AG08396 (cell line): ENCODE measurements at regions not wholly inside any gene's neighbourhood (a gene's known extent, or its start where the extent isn't known, plus 50 kb on each side); places are given as distances from the start of the nearest gene placed in this dataset.
A peak's percentile ranks its signal among the peaks of the same experiment; 100 is the strongest.

Experiments
- DNase-seq: peaks from one replicate; pipeline ENCODE4 v3.0.0; 2012; ENCODE audit warnings: low spot score, mixed read lengths

DNA sequence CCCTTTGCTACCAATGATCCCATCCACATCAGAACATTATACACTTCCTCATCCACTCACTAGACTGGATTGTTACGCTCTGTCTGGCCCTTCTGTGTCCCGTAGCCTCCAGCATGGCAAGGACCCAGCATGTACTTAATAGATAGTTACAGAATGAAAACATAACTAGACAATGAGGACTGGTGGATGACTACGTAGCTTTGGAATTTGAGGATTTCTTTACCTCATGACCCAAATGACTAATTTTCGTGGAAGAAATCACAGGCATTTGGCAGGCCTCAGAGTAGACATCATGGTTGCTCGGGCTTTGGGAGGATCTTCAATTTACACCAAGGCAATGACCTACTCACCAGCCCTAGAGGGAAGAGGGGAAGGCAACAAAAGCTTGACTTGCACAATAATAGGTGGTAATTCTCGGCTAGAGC is 299.8 kb downstream of the TLE1 start:
- DNase-seq, result peak; percentile 77

DNA sequence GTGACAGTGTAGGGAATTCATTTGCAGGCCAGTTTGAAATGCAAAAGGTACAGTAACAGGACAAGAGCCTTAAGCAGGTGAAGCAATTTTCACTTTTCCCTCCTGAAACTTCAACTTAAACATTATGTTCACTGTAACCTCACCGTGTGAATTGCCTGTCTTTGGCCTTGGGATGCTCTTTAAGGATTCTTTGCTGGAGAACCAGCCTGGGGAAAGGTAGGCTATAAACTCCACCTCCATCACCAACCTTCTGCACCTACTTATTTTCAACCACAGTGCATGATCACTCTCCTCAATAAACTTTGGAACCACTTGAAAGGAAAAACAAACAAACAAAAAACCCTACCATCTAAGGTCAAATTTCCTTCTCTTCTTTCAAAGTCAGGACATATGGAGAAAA is 300.5 kb downstream of the TLE1 start:
- DNase-seq, result no peak

DNA sequence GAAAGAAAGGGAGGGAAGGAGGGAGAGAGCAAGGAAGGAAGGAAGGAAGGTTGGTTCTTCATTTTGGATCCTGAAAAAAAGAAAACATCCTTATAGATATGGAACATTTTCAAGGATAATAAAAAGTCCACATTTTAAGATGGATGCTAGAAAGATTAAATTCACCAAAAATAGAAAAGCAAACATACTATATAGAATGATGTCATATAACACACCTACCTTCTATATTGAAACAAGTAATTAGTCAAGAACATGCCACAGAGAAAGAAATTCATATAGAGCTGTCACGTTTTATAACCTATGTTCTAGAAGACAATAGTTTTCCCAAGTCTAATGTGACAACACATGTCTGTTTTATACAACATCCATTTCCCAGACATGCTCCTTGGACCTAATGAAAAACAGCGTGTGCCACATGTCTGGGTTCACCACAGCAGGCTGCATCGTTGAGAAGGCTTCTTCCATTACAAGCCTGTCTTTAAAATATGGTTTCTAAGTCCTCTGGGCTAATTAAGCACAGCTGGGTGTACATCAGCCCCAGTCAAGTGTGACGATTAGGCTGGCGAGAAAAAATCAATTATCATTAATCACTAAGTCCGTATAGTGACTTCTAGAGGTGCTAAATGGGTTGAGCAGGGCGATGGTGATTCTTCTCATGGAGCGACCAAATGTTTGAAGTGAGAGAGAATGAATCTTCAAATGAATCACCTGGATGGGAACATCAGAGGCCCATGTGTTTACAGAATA is 301.8 kb downstream of the TLE1 start:
- no peak for DNase-seq

DNA sequence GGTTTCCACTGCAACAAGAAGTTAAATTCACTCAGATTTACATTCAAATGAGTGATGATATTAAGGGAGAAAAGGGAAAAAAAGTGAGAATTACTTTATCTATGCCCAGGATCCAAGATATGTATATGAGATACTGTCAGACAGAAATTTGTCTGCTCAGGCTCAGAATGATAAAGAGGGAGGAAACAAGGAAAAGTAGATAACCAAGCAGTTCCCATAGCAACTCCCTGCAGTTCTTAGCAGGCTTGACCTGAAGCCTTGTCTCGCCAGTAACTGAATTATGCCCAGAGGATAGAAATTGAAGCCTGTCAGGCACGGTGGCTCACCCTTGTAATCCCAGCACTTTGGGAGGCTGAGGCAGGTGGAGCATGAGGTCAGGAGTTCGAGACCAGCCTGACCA is 304.4 kb downstream of the TLE1 start:
- no peak for DNase-seq

DNA sequence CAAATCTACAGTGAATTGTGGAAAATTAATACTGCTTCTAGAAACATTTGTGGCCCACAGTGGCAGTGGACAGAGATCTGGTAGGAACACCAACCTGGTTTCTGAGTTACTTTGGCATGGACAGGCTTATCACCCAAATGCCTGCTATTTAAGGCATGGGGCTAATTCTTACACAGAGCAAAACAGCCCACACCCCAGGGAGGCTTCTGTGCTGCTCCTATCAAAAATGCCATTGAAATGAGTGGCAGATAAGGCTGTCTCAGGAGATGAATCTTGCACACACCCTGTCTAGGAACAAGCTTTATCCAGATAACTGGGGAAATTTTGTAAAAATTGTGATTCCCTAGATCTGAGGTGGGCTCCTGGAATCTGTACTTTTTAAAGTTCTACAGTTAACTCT is 307.1 kb downstream of the TLE1 start:
- DNase-seq, result no peak

DNA sequence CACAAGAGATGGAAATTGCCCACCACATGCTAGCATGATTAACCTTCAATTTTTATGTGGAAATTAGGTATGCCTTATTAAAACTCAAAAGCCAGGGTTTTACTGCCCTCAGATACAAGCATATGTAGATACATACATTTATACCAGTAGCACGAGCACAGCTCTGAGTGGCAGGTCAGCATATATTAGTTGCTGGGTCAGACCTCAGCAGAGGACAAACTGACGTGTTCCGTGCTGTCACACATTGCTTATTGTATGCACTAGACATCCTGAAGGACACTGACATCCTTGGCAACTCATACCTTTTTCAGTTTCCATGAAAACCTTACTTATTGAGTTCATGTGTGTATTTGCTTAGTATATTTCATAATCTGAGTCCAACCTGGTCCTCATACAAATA is 307.7 kb downstream of the TLE1 start:
- no peak for DNase-seq

DNA sequence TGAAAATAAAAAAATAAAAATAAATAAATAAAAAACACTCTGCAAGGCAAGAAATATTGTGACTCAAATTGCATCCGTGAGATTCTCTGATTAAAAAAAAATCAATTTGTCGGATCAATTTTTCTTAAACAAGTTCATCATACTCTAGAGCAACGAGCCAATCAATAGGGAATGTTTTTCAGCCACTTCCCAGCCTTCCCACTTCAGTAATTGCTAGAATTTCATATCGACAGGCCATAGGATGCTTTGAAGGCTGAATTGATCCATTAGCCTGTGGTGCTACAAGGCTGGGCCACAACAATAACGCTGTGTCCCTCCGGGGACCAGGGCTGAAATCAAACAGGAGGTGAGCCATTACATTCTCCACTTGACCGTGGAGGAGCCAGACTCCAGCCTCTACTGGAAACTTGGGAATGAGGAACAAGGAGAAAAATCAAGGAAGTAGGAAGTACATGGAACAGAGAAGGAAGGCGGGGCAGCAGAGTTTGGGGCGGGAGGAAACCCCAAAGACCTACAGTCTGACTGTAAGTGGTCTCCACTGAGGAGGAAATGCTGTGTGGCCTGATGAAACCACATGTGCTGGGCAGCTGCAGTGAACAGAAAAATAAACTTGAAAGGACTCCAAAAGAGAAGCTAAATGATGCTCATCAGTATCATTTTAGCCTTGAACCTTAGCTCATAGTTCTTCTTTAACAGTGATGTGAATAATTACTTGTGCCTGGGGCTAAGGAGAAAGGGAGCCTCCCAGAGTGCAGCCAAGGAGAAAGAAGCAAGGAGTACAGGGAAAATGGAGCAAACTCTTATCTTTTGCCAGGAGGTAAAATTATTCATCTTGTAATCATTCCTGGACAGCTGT is 308.6 kb downstream of the TLE1 start:
- no peak for DNase-seq

DNA sequence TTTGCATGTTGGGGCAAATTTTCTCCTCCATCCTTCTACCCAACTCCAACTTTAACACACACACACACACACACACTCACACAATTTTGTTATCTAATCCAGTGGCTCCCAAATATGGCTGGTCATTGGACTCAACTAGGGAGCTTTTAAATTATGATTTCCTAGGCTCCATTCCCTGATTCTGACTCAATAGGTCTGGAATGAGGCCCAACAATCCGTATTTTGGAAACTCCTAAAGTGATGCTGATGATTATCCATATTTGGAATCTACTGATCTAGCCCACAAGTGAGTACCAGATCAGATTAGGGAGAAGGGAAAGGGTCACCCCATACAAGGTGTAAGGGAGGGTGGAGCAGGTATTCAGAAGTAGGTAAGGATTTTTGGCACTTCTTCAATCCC is 309.7 kb downstream of the TLE1 start:
- no peak for DNase-seq

DNA sequence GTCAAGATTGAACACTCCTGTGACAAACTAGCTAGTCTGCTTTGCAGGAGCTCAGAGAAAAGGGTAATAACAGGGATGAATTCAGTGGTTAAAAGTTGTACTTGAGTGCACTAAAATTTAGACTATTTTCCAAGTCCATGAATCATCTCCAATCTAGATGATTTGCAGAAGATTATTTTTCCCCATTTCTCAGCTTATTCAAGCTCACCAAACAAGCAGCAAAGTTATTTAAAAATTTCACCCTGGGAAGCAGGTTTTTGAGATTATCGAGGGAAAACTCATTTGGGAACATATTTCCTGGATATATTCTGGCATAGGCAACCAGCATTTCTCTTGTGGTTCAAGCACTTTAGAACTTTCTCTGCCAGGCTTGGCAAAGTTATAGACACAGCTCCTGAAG is 311.4 kb downstream of the TLE1 start:
- no peak for DNase-seq

DNA sequence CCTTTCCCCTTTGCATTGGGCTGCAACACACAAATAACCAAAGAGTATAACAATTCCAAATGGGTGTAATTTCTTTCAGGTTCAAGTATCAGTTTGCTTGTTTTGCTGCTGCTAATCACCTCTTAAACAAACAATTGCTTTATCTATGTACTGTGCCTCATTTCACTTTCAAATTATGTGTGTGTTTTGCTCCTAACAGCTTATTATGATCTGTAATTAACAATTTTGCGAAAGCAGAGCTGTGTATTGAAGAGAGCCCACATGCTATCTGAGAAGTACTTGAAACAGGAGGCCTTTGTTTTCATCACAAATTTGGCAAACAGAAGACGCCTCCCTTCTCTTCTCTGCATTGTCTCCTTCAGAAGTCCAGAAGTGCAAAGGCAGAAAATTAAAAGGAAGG is 312.0 kb downstream of the TLE1 start:
- DNase-seq, result no peak

DNA sequence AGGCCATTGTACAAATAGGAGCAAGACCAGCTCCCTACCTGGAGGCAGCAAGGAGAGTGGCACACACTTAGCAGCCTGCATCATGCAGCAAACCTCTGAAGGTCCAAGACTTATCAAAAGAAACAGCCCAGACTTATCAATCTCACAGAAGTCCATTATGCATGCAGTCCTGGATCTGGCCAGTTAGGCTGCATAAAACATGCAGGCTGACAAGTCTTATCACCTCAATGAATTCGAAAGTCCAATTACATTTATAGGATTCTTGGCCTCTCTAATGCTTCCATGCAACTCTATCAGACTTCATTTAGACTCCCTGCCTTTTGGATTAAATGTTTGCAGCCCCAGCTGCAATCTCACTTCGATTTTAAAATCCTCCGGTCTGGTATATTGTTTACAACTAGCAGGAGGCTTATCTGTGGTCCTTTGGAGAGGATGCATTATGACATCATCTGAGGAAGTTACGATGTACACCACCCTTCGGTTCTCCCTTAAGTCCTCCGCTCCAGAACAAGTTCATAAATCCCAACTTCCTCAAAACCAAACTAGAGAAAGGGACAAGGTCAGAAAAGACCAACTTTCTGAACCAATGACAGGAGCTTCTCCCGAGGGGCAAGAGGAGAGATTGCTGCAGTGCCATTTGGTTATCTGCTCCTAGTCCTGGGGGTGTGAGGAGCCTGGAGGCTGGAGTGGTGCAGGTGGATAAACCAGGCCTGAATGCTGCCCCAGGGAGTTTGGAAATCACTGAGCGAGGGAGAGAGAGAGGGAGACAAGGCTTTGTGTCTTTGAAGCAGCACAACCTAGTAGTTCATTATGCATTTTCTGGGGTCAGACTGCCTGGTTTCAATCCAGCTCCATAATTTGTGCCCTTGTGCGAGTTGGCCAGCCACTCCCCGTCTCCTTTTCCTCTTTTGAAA is 313.9 kb downstream of the TLE1 start:
- no peak for DNase-seq

DNA sequence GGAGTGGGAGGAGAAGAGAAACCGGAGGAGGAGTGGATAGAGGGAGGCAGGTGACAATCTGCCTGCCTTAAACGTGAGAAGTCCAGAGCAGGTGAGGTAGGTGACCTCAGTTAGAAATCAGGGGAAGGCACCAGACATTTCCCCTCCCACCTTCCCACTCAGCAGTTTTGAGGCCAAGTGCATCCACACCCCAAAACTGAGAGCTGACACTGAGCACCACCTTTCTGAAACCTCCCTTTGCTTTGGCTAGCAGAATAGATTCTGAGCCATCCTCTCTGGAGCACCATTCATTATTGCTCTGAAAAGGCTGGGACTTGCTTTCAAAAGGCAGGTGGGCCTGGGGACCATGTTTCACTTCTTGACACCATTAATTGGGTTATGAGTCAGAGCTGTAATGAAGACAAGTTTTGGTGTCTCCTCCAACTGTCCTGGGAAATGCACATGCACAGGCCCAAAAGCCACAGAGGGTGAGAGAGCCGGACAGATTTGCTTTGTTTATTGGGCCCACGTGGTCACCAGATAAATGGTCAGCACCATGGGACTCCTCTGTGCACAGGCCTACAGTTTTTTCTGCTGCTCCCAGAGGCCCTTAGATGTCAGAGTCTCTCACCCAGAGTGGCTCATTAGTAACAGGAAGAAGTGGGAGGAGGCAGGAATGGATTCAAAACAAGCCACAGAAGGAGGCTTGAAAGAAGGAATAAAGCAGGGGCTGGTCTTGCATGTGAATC is 314.7 kb downstream of the TLE1 start:
- no peak for DNase-seq

DNA sequence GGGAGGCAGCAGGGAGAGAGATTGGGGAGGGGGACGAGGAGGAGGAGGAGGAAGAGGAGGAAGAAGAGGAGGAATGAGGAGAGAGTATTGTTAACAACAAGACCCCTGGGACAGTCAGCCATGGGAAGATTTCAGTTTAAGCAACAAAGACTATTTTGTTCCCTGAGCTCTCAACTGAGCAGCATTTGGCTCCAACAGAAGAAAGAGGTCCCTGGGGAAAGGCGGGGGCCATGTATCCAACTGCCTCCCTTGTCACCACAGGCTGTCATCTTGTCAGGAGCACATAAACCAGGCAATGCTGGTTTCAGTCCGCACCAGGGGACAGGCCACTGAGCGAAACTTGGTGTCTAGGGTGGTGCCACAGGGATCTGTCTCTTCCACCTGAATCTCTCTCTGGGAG is 316.1 kb downstream of the TLE1 start:
- DNase-seq, result no peak

DNA sequence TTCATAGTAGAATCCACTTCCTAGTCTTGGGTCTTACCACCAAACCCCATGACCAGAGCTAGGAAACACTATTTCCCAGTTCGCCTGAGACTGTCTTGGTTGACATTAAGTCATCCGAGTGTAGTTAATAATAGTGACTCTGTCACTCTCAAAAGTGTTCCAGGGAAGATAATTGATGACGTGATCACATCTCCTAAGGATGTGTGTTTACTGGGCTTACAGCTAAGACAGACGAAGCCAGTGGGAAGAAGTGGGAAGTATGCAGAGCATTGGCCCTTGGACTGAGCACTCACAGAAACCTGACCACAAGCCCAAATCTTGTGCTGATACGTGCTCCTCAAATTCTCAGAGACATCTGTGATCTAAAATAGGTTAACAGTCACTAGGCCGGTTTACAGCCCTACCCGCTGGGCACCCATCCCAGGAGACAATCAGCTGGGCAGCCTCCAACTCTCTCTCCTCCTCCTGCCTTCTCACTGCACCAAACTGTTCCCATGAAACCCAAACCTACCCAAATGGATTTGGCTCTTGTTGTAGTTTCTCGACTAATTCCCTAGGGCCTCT is 316.6 kb downstream of the TLE1 start:
- no peak for DNase-seq

DNA sequence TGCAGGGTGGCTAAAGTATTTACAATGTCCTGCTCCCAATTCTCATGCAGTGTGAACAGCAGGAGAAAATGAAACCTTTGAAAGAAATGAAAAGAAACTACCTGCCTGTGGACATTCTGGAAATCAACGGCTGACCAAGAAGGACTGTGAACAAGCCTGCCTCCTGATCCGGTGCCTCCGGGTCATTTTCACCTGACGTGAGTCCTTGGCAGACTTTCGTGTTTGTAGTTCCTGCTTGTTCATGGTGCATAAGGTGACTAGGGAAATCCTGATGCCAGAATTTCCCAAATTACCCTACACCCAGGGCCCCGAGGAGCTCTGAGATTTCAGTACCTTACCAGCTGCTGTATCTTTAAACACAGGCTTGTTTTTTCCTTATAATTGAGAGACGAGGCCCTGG is 317.5 kb downstream of the TLE1 start:
- no peak for DNase-seq

DNA sequence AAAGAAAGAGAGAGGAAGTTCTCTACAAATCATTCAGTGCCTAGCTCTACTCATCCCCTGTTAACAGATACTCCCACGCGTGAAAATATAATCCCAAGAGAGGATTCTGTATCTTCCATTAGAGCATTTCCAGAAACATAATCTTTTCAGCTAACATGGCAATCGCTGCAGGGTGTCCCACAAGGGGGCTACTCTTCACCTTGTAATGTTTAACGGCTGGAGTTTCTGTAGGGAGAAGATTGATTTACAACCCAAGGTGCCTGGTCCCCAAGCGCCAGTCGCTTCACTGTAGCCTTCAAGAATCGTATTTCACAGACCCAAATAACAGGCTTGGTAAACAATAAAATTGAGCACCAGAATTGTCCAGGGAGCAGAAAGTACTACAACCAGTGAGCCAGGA is 318.7 kb downstream of the TLE1 start:
- DNase-seq, result no peak

DNA sequence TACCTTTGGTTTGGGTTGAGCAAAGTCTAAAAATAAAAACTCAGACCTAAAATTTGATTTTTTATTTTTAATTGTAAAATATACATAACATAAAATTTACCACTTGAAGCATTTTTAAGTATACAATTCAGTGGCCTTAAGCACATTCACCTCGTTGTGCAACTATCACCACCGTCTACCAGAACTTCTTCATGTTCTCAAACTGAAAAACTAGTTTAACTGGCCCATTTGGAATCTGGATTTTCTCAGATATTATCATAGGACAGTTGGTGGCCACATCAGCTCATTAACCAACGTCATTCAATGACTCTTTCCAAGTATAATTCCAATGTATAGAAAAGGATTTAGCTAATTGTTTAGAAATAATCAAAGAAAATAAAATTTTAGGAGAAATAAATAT is 319.3 kb downstream of the TLE1 start:
- DNase-seq, result no peak

DNA sequence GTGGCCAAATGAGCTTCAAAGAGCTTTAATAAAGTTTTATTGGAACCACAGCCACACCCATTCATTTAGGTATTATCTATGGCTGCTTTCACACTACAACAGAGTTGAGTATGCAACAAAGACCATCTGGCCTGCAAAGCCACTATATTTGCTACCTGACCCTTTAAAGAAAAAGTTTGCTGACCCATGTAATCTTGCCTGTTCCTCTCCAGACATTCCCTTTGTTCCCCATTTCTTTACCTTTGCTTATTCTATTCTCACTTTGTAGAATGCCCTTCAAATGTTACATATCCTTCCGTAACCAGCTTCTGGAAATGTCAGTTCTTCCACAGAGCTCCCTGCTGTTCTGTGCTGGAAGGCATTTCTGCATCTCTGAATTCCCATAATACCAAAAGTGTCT is 320.2 kb downstream of the TLE1 start:
- DNase-seq, result no peak

DNA sequence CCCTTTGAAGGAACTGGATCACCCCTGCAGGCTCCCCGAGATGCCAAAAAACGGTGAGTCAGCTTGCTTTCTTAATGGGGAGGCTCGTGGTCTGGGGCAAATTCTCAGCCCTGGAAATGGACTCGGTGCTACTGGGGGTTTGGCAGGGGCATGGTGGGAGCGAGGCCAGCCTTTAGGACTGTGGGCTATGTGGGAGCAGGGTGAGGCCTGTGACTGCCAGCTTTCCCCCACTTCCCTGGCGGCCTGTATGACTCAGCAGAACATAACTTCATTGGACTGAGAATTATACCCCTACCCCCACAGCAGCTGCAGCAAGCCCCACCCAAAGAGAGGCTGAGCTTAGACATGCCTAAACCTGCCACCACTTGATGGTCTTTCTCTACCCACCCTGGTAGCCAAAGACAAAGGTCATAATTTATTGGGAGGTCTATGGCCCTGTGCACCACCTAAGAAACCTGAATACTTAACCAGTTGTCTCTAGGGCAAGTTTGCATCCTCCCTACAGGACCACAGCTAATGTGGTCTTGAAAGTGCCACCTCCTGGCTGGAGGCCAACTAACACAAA is 325.3 kb downstream of the TLE1 start:
- DNase-seq, result no peak

DNA sequence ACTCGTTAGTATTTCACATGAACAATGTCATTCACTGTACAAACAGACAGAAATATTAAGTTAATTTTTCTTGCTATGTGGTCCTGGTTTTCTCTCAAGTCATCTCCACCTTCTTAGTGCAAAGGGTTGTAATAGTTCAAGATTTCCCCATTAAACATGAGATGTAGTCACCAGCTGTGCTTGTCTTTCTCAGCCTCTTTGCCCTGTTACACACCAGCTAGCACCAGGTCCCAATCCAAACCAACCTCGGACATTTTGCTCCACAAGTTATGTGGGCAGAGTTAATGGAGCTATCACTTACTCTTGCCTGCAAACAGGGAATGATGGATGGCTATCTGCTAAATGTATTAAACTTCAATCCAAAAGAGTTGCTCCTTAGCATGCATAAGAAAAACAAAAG is 328.1 kb downstream of the TLE1 start:
- DNase-seq, result no peak

DNA sequence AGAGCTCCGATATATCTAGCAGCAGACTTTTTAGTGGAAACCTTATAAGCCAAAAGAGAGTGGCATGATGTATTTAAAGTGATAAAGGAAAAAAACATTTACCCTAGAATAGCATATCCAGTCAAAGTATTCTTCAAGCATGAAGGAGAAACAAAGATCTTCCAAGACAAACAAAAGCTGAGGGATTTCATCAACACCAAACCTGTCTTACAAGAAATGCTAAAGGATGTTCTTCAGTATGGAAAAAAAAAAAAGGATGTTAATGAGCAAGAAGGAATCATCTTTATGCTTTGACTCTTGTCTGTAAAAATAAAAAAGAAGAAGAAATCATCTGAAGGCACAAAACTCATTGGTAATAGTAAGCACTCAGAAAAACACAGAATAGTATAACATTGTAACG is 338.2 kb downstream of the TLE1 start:
- no peak for DNase-seq
